Astrocyte of the spinal cord (primary cell): ENCODE measurements at regions not wholly inside any gene's neighbourhood (a gene's known extent, or its start where the extent isn't known, plus 50 kb on each side); places are given as distances from the start of the nearest gene placed in this dataset.

Experiments
- DNase-seq: peaks from one replicate; pipeline ENCODE4 v3.0.0; 2011; ENCODE audit warnings: low read depth, low spot score
- H3K4me3 ChIP-seq: 2 replicates; pipeline ENCODE4 v1.5.1; 2011; ENCODE audit warnings: low read depth, mild to moderate bottlenecking, low read length, moderate library complexity
- in situ Hi-C: cut with HindIII; loops from 2 replicates; pipeline ENCODE4 v1.10.0; 2017; ENCODE audit warnings: low sequenced_read_pairs
- TF ChIP-seq, protein P1 (sequence below): IDR thresholded peaks from 2 replicates; pipeline ENCODE4 v1.5.1; 2012; ENCODE audit warnings: low read depth, mild to moderate bottlenecking, low read length, inconsistent platforms

- in situ Hi-C loops, result no loop called here
- no peak for DNase-seq
- H3K4me3 ChIP-seq, result no peak overlapping the region
- TF ChIP-seq, protein P1, sequence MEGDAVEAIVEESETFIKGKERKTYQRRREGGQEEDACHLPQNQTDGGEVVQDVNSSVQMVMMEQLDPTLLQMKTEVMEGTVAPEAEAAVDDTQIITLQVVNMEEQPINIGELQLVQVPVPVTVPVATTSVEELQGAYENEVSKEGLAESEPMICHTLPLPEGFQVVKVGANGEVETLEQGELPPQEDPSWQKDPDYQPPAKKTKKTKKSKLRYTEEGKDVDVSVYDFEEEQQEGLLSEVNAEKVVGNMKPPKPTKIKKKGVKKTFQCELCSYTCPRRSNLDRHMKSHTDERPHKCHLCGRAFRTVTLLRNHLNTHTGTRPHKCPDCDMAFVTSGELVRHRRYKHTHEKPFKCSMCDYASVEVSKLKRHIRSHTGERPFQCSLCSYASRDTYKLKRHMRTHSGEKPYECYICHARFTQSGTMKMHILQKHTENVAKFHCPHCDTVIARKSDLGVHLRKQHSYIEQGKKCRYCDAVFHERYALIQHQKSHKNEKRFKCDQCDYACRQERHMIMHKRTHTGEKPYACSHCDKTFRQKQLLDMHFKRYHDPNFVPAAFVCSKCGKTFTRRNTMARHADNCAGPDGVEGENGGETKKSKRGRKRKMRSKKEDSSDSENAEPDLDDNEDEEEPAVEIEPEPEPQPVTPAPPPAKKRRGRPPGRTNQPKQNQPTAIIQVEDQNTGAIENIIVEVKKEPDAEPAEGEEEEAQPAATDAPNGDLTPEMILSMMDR, result no peak
These were observed 366.9 kb downstream of the TNS3 start for GRCh38 chr7:47215049-47215448.

GRCh38 chr7:47213276-47213675 is 368.6 kb downstream of the TNS3 start:
- TF ChIP-seq, protein P1, result no peak
- H3K4me3 ChIP-seq, result no peak overlapping the region
- DNase-seq, result no peak
- in situ Hi-C loops, result no loop called here

GRCh38 chr7:47211519-47211973 is 370.4 kb downstream of the TNS3 start:
- no peak for DNase-seq
- no peak overlapping the region for H3K4me3 ChIP-seq
- in situ Hi-C loops, result no loop called here
- TF ChIP-seq, protein P1, result no peak

DNA sequence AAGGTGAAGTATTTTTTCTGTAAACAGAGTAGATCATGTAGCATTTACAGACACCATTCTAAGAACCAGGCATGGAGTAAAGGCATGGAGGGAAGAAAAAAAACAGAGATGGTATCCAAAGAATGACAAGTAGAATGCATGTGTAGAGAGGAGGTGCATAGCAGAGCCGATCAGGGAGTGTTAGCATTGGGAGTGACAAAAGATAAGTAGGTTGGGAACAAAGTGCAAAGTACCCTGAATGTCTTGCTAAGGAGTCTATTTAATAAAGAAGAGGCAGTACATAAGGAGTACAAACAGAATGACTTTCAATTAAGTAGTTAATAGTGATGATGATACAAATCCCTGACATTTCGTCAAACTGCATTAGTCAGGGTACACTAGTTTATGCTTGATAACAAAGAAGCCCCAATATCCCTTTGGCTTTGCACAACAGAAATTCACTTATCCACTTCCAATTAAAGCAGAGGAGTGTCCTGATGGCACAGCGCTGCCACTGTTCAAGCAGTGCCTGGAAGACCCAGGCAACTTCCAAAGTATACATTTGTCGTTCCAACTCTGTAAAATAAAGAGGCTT is 371.5 kb downstream of the TNS3 start:
- DNase-seq, result no peak
- no peak overlapping the region for H3K4me3 ChIP-seq
- TF ChIP-seq, protein P1, result no peak
- in situ Hi-C loops, result no loop called here

DNA sequence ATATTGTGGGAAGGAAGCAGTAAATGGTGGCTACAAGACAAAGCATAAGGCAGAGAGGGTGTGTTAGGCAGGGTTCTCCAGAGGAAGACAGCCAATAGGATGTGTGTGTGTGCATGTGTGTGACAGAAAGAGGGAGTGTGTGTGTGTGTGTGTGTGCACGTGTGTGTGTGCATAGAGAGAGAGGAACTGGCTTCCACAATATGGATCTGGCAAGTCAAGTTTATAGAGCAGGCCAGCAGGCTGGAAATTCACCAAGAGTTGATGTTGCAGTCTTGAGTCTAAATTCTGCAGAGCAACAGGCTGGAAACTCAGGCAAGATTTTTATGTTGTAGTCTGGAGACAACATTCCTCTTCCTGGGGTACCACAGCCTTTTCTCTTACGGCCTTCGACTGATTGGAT is 374.0 kb downstream of the TNS3 start:
- no peak for DNase-seq
- TF ChIP-seq, protein P1, result no peak
- H3K4me3 ChIP-seq, result no peak overlapping the region
- in situ Hi-C loops, result no loop called here

DNA sequence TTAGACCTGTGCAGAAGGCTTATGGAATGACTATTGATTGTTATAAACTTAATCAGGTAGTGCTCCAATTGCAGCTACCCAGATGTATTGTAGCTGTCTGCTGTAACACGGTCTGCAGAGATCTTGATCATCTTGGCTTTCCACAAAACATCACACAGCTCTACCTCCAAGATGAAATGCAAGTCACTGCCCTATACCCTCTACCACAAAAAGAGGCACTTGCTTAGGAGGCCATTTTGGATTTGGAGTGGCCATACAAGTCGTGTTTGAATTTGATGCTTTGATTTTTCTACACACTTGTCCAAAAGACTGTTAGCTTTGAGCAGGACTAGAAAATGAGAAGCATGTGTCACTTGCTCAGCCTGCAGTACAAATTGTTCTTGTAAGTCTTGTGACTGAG is 377.2 kb downstream of the TNS3 start:
- no peak overlapping the region for H3K4me3 ChIP-seq
- TF ChIP-seq, protein P1, result no peak
- in situ Hi-C loops, result no loop called here
- no peak for DNase-seq
